ENCODE measurements at regions not wholly inside any gene's neighbourhood (a gene's known extent, or its start where the extent isn't known, plus 50 kb on each side); places are given as distances from the start of the nearest gene placed in this dataset.

- H3K27ac ChIP-seq = no peak overlapping the region
- H3K27ac Mint-ChIP-seq = no peak overlapping the region
- H3K4me1 ChIP-seq = no peaks in the 10 kb centered on the region
These were observed 285.1 kb upstream of the POU3F1 start for GRCh38 chr1:38331496-38332210.

GRCh38 chr1:38330799-38331198 is 284.2 kb upstream of the POU3F1 start:
- no peaks in the 10 kb centered on the region for H3K4me1 ChIP-seq
- peaks cover 2% of the 10 kb centered on the region for H3K36me3 Mint-ChIP-seq
- H3K9me3 ChIP-seq (ENCODE audit: low read depth) = no peaks in the 10 kb centered on the region
- H3K4me3 Mint-ChIP-seq = no peak overlapping the region
- H3K9ac ChIP-seq = no peak overlapping the region
- TF ChIP-seq EZH2 (IDR thresholded peaks at IDR 0.05) (no peak), EZH2phosphoT487 (IDR thresholded peaks at IDR 0.05) (no peak), CTCF (IDR thresholded peaks at IDR 0.05) (no peak)
- H3K36me3 ChIP-seq = no peaks in the 10 kb centered on the region
- no peaks in the 10 kb centered on the region for H3F3A ChIP-seq (ENCODE audit: low read depth)
- H3K27ac Mint-ChIP-seq = no peak overlapping the region
- H3K4me3 ChIP-seq = no peak overlapping the region
- no peaks in the 10 kb centered on the region for H3K27me3 ChIP-seq
- no peak overlapping the region for H2AFZ ChIP-seq (replicated peaks)
- H3K4me2 ChIP-seq = no peak overlapping the region
- peaks cover 3% of the 10 kb centered on the region for H3K9me3 Mint-ChIP-seq
- H3K4me1 Mint-ChIP-seq = peaks cover 12% of the 10 kb centered on the region
- H3K27me3 Mint-ChIP-seq (ENCODE audit: insufficient read depth, low read depth) = peaks cover 3% of the 10 kb centered on the region
- H3K79me2 ChIP-seq (ENCODE audit: low read depth) = no peaks in the 10 kb centered on the region
- H3K27ac ChIP-seq = no peak overlapping the region
- H4K20me1 ChIP-seq (ENCODE audit: low read depth) = no peaks in the 10 kb centered on the region
- DNase-seq (ENCODE audit: low spot score) = no peak

More at GRCh38 chr1:38331496-38332210, 285.1 kb upstream of the POU3F1 start:
- Mint-ChIP-seq H3K4me3 (no peak overlapping the region), H3K36me3 (peaks cover 2% of the 10 kb centered on the region), H3K27me3 (ENCODE audit: insufficient read depth, low read depth) (peaks cover 3% of the 10 kb centered on the region), H3K9me3 (peaks cover 3% of the 10 kb centered on the region), H3K4me1 (peaks cover 12% of the 10 kb centered on the region)
- no peak overlapping the region for H3K4me2 ChIP-seq
- H4K20me1 ChIP-seq (ENCODE audit: low read depth) = no peaks in the 10 kb centered on the region
- no peaks in the 10 kb centered on the region for H3K36me3 ChIP-seq
- H3F3A ChIP-seq (ENCODE audit: low read depth) = no peaks in the 10 kb centered on the region
- no peak overlapping the region for H3K4me3 ChIP-seq
- H3K9me3 ChIP-seq (ENCODE audit: low read depth) = no peaks in the 10 kb centered on the region
- TF ChIP-seq CTCF (IDR thresholded peaks at IDR 0.05) = no peak
- TF ChIP-seq EZH2phosphoT487 (IDR thresholded peaks at IDR 0.05) = no peak
- no peak for TF ChIP-seq EZH2 (IDR thresholded peaks at IDR 0.05)
- DNase-seq (ENCODE audit: low spot score) = no peak
- H2AFZ ChIP-seq (replicated peaks) = no peak overlapping the region
- no peaks in the 10 kb centered on the region for H3K79me2 ChIP-seq (ENCODE audit: low read depth)
- no peaks in the 10 kb centered on the region for H3K27me3 ChIP-seq
- no peak overlapping the region for H3K9ac ChIP-seq

- H3K9me3 ChIP-seq (ENCODE audit: low read depth) = no peaks in the 10 kb centered on the region
- Mint-ChIP-seq H3K36me3 (peaks cover 2% of the 10 kb centered on the region), H3K27me3 (ENCODE audit: insufficient read depth, low read depth) (peaks cover 3% of the 10 kb centered on the region), H3K4me3 (no peak overlapping the region), H3K27ac (no peak overlapping the region), H3K4me1 (peaks cover 6% of the 10 kb centered on the region), H3K9me3 (peaks cover 3% of the 10 kb centered on the region)
- no peak for TF ChIP-seq EZH2phosphoT487 (IDR thresholded peaks at IDR 0.05)
- no peak for TF ChIP-seq CTCF (IDR thresholded peaks at IDR 0.05)
- no peak for TF ChIP-seq EZH2 (IDR thresholded peaks at IDR 0.05)
- H3K27ac ChIP-seq = no peak overlapping the region
- H3K4me1 ChIP-seq = no peaks in the 10 kb centered on the region
- H3K4me2 ChIP-seq = no peak overlapping the region
- H3K4me3 ChIP-seq = no peak overlapping the region
- DNase-seq (ENCODE audit: low spot score) = no peak
- H3K36me3 ChIP-seq = no peaks in the 10 kb centered on the region
- H4K20me1 ChIP-seq (ENCODE audit: low read depth) = no peaks in the 10 kb centered on the region
- no peak overlapping the region for H2AFZ ChIP-seq (replicated peaks)
- no peak overlapping the region for H3K9ac ChIP-seq
- no peaks in the 10 kb centered on the region for H3K79me2 ChIP-seq (ENCODE audit: low read depth)
- H3F3A ChIP-seq (ENCODE audit: low read depth) = no peaks in the 10 kb centered on the region
- H3K27me3 ChIP-seq = no peaks in the 10 kb centered on the region
These were observed 283.1 kb upstream of the POU3F1 start for GRCh38 chr1:38329644-38330043.
